K562 (cell line): ENCODE measurements at regions not wholly inside any gene's neighbourhood (a gene's known extent, or its start where the extent isn't known, plus 50 kb on each side); places are given as distances from the start of the nearest gene placed in this dataset.

ENCODE experiments used
- BHLHE40 ChIP-seq: IDR thresholded peaks from 2 replicates; pipeline ENCODE4 v1.6.1; 2011; ENCODE audit warnings: low read length, improper control_type of control experiment
- CHD1 ChIP-seq: fragments of 200-600 bp; sonication (generic); IDR thresholded peaks from one replicate; pipeline ENCODE4 v1.6.1; 2012; ENCODE audit warnings: mild to moderate bottlenecking, moderate library complexity, low read length, inconsistent platforms
- CTCF ChIP-seq, 3 experiments: IDR thresholded peaks in 2 of 3; conservative IDR thresholded peaks in 1 of 3; 2 replicates each; pipeline ENCODE4 v1.5.1; 2011 to 2012; ENCODE audit warnings: low read length in 3 of 3, mild to moderate bottlenecking in 3 of 3, control low read depth in 2 of 3, improper control_type of control experiment in 1 of 3, inconsistent platforms in 1 of 3, low read depth in 1 of 3, mixed read lengths in 1 of 3, moderate library complexity in 1 of 3; ENCODE audit not compliant: insufficient read depth in 2 of 3
- IRF2 ChIP-seq: sonication (generic); formaldehyde crosslinking; IDR thresholded peaks from 2 replicates; pipeline ENCODE4 v1.8.1; 2022; ENCODE audit warnings: mild to moderate bottlenecking, missing genetic modification reagents
- POLR2AphosphoS5 ChIP-seq: IDR thresholded peaks from 2 replicates; pipeline ENCODE4 v1.6.1; 2011; ENCODE audit warnings: mild to moderate bottlenecking, low read depth, low read length, moderate library complexity; ENCODE audit not compliant: control insufficient read depth, insufficient read depth
- SMAD3 ChIP-seq: fragments of 450-650 bp; formaldehyde crosslinking; conservative IDR thresholded peaks from 2 replicates; pipeline ENCODE4 v1.4.0; 2020; ENCODE audit warnings: mild to moderate bottlenecking
- ZFP36 ChIP-seq: fragments of 150-350 bp; IDR thresholded peaks from 2 replicates; pipeline ENCODE4 v1.6.1; 2018; ENCODE audit warnings: low read length, low read depth; ENCODE audit not compliant: partially characterized antibody
- ZFX ChIP-seq: sonication (generic); formaldehyde crosslinking; IDR thresholded peaks from 2 replicates; pipeline ENCODE4 v1.8.0; 2022; ENCODE audit warnings: mild to moderate bottlenecking, missing genetic modification reagents, moderate library complexity
- ZNF274 ChIP-seq: IDR thresholded peaks from 2 replicates; pipeline ENCODE4 v1.6.1; 2011; ENCODE audit warnings: low read depth, mild to moderate bottlenecking, low read length, moderate library complexity, borderline replicate concordance

GRCh38 chr1:221633841-221634409, 108.0 kb downstream of the DUSP10 start:
- TF ChIP-seq POLR2AphosphoS5 (no peak), BHLHE40 (no peak), ZFX (CRISPR knock-in tag) (no peak), CTCF (IDR thresholded peaks at IDR 0.05 in 2 of 3, conservative IDR thresholded peaks at IDR 0.05 in 1 of 3; ENCODE audit: insufficient read depth in 2 of 3, low read depth in 1 of 3, low read length in 3 of 3) (no peak), ZFP36 (no peak), SMAD3 (no peak), IRF2 (CRISPR knock-in tag) (no peak), ZNF274 (no peak), CHD1 (no peak)
